OCI-LY7 (cell line): ENCODE measurements at regions not wholly inside any gene's neighbourhood (a gene's known extent, or its start where the extent isn't known, plus 50 kb on each side); places are given as distances from the start of the nearest gene placed in this dataset.

Experiments
- CTCF ChIP-seq: fragments of 200-600 bp; sonication (generic); conservative IDR thresholded peaks from 2 replicates; pipeline ENCODE4 v1.5.1; 2014; ENCODE audit warnings: mild to moderate bottlenecking, antibody characterized with exemption, low read length, moderate library complexity, mixed read lengths
- EZH2phosphoT487 ChIP-seq: fragments of 200-600 bp; sonication (generic); IDR thresholded peaks from 2 replicates; pipeline ENCODE4 v1.6.1; 2018; ENCODE audit warnings: low read depth, borderline replicate concordance, mild to moderate bottlenecking, mixed run types, antibody characterized with exemption, low read length, moderate library complexity, mixed read lengths

DNA sequence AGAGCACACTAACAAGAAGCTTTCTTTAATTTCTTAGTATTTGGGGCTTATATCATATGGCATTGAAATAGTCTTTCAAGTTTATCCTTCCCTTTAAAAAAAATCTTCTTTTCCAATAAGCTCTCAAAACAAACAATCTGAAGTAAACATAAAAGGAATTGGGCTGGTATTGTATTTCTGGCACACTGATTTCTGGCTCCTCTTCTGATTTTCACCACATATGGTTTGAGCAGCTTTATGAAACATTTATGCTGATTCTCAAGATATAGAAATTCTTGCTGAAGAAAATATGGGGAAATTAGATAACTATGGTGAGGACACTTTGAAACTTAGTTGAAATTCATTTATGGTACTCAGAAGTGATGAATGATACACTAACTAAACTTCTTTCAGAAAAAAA is 467.2 kb downstream of the TFAP2B start:
- TF ChIP-seq CTCF = no peak
- no peak for TF ChIP-seq EZH2phosphoT487
